ENCODE measurements at regions not wholly inside any gene's neighbourhood (a gene's known extent, or its start where the extent isn't known, plus 50 kb on each side); places are given as distances from the start of the nearest gene placed in this dataset.
A peak's percentile ranks its signal among the peaks of the same experiment; 100 is the strongest.
"Not testable (repeated sequence)": the region's sequence is repeated elsewhere in the genome, so short reads cannot be mapped to it uniquely, and the experiment has no call there.

DNA sequence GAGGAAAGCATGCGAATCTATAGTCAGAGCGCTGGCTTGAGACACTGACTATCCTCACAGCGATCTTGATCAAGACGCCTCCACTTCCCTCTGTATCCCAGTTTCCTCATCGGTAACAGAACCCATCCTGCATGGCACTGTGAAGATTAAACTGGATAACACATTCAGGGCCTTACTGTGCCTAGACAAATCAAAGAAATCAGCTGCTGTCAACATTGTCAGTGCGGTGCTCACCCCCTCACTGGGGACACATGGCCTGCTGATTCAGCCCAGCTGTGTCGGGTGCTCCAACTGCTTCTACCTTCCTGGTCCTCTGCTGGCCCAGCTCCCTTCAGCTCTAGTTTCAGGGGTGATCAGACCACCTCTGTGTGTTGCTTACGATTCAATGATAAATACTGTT, 268.6 kb upstream of the AGAP1 start:
- H3K27ac ChIP-seq, result no peak overlapping the region
- no peak for DNase-seq
- no peaks in the 10 kb centered on the region for H3K27me3 ChIP-seq (ENCODE audit: low read depth)
- intact Hi-C loops (cut with DNase I), result no loop called here
- no peak overlapping the region for H3K4me3 ChIP-seq
- H3K4me1 ChIP-seq, result peaks cover 3% of the 10 kb centered on the region
- no peaks in the 10 kb centered on the region for H3K9me3 ChIP-seq
- H3K36me3 ChIP-seq, result no peaks in the 10 kb centered on the region
- ATAC-seq, result no peak
- TF ChIP-seq, protein P1, sequence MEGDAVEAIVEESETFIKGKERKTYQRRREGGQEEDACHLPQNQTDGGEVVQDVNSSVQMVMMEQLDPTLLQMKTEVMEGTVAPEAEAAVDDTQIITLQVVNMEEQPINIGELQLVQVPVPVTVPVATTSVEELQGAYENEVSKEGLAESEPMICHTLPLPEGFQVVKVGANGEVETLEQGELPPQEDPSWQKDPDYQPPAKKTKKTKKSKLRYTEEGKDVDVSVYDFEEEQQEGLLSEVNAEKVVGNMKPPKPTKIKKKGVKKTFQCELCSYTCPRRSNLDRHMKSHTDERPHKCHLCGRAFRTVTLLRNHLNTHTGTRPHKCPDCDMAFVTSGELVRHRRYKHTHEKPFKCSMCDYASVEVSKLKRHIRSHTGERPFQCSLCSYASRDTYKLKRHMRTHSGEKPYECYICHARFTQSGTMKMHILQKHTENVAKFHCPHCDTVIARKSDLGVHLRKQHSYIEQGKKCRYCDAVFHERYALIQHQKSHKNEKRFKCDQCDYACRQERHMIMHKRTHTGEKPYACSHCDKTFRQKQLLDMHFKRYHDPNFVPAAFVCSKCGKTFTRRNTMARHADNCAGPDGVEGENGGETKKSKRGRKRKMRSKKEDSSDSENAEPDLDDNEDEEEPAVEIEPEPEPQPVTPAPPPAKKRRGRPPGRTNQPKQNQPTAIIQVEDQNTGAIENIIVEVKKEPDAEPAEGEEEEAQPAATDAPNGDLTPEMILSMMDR (IDR thresholded peaks at IDR 0.05), result no peak

DNA sequence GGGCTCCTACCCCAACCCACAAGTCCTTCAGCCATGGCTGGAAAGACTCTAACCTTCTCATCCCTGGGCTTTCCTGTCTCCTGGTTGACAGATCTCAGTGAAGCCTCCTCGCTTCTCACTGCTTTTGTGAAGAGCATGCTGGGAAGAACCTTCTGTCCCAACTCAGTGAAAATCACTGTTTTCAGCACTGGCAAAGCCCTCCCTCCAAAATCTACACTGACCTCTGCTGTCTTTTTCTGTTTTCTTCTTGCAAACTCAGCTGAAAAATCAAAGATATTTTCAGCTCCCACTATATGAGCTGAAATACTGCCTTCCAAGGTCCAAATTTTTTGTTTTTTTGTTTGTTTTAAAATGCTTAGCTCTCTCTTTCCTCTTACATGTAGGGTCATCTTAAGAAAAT, 266.3 kb upstream of the AGAP1 start:
- intact Hi-C loops (cut with DNase I), result no loop called here
- TF ChIP-seq, protein P1 (IDR thresholded peaks at IDR 0.05), result no peak
- Histone ChIP-seq H3K27ac (no peak overlapping the region), H3K4me3 (no peak overlapping the region), H3K27me3 (ENCODE audit: low read depth) (no peaks in the 10 kb centered on the region), H3K4me1 (peaks cover 8% of the 10 kb centered on the region), H3K36me3 (no peaks in the 10 kb centered on the region), H3K9me3 (no peaks in the 10 kb centered on the region)
- ATAC-seq, result no peak
- DNase-seq, result no peak

DNA sequence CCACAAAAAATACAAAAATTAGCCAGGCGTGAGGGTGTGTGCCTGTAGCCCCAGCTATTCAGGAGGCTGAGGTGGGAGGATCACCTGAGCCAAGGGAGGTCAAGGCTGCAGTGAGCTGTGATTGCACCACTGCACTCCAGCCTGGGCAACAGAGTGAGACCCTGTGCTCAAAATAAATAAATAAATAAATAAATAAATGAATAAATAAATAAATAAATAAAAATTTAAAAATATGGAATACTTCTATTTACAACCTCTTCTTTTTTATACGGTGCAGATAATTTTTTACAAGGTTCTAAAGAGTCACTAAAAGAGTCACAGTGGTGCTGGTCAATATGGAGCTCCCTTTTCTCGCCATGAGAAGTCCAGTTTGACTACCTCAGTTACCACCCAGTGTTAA, 265.4 kb upstream of the AGAP1 start:
- H3K9me3 ChIP-seq; H3K36me3 ChIP-seq; intact Hi-C loops (cut with DNase I); H3K27ac ChIP-seq; H3K4me1 ChIP-seq; ATAC-seq; H3K27me3 ChIP-seq (ENCODE audit: low read depth); H3K4me3 ChIP-seq; DNase-seq: not testable (repeated sequence)

DNA sequence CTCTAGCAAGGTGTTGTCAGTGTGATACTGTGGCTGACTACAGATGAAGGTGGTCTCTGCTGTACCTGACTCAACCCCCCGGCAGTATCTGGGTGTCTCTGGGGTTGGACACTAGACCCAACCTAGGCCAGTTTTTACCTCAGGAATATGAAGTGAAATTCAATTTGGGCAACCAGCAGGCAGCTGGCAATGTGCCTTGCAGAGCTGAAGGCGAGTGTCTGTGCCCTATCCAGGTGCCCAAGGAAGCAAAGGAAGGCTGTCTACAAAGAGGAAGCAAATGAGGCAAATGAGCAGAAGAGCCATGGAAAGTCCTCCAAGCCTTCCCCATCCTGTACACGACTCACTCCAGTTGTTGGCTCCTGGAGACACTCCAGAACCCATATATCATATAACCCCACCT, 264.6 kb upstream of the AGAP1 start:
- no peak overlapping the region for H3K27ac ChIP-seq
- intact Hi-C loops (cut with DNase I), result no loop called here
- H3K36me3 ChIP-seq, result no peaks in the 10 kb centered on the region
- H3K27me3 ChIP-seq (ENCODE audit: low read depth), result no peaks in the 10 kb centered on the region
- H3K4me1 ChIP-seq, result peaks cover 8% of the 10 kb centered on the region
- H3K9me3 ChIP-seq, result no peaks in the 10 kb centered on the region
- ATAC-seq (no peak), DNase-seq (no peak)
- H3K4me3 ChIP-seq, result no peak overlapping the region
- TF ChIP-seq, protein P1 (IDR thresholded peaks at IDR 0.05), result no peak

DNA sequence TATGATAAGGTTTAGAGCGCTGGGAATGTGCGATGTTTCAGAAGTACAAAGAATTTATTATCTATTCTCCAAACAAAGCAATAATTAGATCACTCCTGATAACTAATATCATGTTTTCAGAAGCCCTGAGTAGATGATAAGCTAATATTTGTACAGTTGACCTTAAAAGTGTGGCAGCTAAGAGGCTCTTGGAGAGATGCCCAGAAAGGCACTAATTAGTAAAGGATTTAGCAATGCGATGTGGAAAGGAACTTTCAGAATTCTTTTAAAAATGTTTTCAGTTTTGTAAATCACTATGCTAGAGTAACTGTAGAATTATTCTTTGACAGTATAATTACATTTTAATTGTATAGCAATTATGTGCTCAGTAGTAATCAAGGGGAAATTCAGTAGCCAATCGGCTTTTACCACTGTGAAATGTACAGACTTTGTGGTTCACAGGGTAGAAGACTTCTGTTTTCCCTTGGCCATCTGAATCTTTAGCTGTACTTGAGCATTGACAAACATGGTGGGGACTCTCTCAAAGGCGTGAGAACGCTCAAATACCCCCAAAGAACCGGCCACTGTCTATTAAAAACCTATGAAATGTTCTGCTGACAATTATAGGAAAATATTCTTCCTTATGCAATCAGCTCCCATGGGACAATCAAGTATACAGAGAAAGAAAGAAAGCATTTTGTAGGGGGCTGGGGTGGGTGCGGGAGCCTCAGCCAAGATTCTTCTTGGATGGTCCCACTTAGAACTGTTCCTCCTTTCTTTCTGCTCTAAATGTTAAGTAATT, 262.8 kb upstream of the AGAP1 start:
- no peak for DNase-seq
- intact Hi-C loops (cut with DNase I), result no loop called here
- Histone ChIP-seq H3K27ac (no peak overlapping the region), H3K36me3 (no peaks in the 10 kb centered on the region), H3K27me3 (ENCODE audit: low read depth) (no peaks in the 10 kb centered on the region), H3K9me3 (no peaks in the 10 kb centered on the region), H3K4me3 (no peak overlapping the region), H3K4me1 (peaks cover 8% of the 10 kb centered on the region)
- TF ChIP-seq, protein P1 (IDR thresholded peaks at IDR 0.05), result no peak
- peak in 1 of 2 donors; percentile 74 for ATAC-seq
